PFSK-1 (cell line): ENCODE measurements at regions not wholly inside any gene's neighbourhood (a gene's known extent, or its start where the extent isn't known, plus 50 kb on each side); places are given as distances from the start of the nearest gene placed in this dataset.

Experiments used
- FOXP2 ChIP-seq: optimal IDR thresholded peaks from 2 replicates; pipeline ENCODE3; 2011; ENCODE audit warnings: borderline replicate concordance, control low read depth, inconsistent platforms; ENCODE audit not compliant: insufficient read depth; ENCODE audit errors: extremely low read length, extremely low read depth
- POLR2AphosphoS5 ChIP-seq: IDR thresholded peaks from 2 replicates; pipeline ENCODE4 v1.6.1; 2012; ENCODE audit warnings: low read depth, mild to moderate bottlenecking, control low read depth, low read length, moderate library complexity
- SIN3A ChIP-seq: IDR thresholded peaks from 2 replicates; pipeline ENCODE4 v1.6.1; 2012; ENCODE audit warnings: mild to moderate bottlenecking, low read length, moderate library complexity, borderline replicate concordance; ENCODE audit not compliant: insufficient read depth
- TAF1 ChIP-seq: IDR thresholded peaks from 2 replicates; pipeline ENCODE4 v1.6.1; 2012; ENCODE audit warnings: low read length, control low read depth, borderline replicate concordance; ENCODE audit not compliant: insufficient read depth
- TF ChIP-seq, protein P1 (sequence below), 2 experiments: IDR thresholded peaks; 2 replicates each; pipeline versions ENCODE4 v1.6.1 to v1.8.0; 2011 to 2012; ENCODE audit warnings: low read depth in 2 of 2, low read length in 2 of 2, control low read depth in 1 of 2, inconsistent platforms in 1 of 2, mild to moderate bottlenecking in 1 of 2, moderate library complexity in 1 of 2; ENCODE audit not compliant: insufficient read depth in 1 of 2

DNA sequence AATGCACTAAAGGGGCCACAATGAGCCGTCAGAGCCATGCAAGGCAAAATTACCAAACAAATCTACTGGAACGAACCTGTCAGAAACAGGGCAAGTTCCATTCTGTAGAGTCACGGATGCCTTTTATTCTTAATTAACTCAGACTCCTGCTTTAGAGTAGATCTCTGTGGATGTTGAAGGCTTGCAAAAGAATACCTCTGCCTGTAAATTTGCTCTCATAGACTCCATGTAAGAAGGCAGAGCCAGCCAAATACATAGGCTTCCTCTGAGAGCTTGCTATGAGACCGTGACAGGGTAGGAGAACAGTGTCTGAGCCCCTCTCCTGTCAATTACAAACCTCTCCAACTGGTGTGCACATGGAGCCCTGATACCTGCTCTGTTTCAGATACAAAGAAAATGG lies 787.9 kb upstream of the POM121L12 start:
- TF ChIP-seq FOXP2 (no peak), POLR2AphosphoS5 (no peak), TAF1 (no peak), SIN3A (no peak)
- TF ChIP-seq, protein P1, sequence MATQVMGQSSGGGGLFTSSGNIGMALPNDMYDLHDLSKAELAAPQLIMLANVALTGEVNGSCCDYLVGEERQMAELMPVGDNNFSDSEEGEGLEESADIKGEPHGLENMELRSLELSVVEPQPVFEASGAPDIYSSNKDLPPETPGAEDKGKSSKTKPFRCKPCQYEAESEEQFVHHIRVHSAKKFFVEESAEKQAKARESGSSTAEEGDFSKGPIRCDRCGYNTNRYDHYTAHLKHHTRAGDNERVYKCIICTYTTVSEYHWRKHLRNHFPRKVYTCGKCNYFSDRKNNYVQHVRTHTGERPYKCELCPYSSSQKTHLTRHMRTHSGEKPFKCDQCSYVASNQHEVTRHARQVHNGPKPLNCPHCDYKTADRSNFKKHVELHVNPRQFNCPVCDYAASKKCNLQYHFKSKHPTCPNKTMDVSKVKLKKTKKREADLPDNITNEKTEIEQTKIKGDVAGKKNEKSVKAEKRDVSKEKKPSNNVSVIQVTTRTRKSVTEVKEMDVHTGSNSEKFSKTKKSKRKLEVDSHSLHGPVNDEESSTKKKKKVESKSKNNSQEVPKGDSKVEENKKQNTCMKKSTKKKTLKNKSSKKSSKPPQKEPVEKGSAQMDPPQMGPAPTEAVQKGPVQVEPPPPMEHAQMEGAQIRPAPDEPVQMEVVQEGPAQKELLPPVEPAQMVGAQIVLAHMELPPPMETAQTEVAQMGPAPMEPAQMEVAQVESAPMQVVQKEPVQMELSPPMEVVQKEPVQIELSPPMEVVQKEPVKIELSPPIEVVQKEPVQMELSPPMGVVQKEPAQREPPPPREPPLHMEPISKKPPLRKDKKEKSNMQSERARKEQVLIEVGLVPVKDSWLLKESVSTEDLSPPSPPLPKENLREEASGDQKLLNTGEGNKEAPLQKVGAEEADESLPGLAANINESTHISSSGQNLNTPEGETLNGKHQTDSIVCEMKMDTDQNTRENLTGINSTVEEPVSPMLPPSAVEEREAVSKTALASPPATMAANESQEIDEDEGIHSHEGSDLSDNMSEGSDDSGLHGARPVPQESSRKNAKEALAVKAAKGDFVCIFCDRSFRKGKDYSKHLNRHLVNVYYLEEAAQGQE (IDR thresholded peaks at IDR 0.05; ENCODE audit: insufficient read depth in 1 of 2, low read depth in 2 of 2, low read length in 2 of 2), result no peak
